GM23248 (cell line): ENCODE measurements at regions not wholly inside any gene's neighbourhood (a gene's known extent, or its start where the extent isn't known, plus 50 kb on each side); places are given as distances from the start of the nearest gene placed in this dataset.

Experiments used
- EZH2 ChIP-seq: fragments of 200-600 bp; sonication (generic); IDR thresholded peaks from 2 replicates; pipeline ENCODE4 v1.6.1; 2018; ENCODE audit warnings: antibody characterized with exemption, mild to moderate bottlenecking; ENCODE audit not compliant: insufficient read depth, poor library complexity, severe bottlenecking
- EZH2phosphoT487 ChIP-seq: fragments of 200-600 bp; sonication (generic); IDR thresholded peaks from 2 replicates; pipeline ENCODE4 v1.6.1; 2018; ENCODE audit warnings: antibody characterized with exemption, moderate library complexity, mild to moderate bottlenecking, low read depth; ENCODE audit not compliant: insufficient read depth

DNA sequence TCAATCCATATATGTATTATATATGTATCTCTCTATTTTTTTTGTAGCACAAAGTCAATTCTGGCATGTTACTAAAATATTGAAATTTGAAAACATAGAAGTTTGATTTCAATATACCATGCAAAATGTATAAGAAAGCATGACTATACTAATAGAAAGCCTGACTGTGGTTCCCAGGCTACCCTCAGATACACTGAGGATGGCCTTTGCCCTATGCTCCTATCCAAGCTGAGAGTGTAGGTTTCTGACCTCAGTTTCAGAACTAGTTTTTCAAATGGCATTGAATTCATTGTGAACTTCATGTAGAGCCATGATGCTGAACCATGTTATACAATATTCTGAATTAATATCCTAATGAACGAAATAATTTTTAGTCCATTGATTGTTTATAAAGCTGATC is 220.4 kb upstream of the IZUMO3 start:
- TF ChIP-seq EZH2 (no peak), EZH2phosphoT487 (no peak)
